K562 (cell line): ENCODE measurements at regions not wholly inside any gene's neighbourhood (a gene's known extent, or its start where the extent isn't known, plus 50 kb on each side); places are given as distances from the start of the nearest gene placed in this dataset.

Experiments
- ATAC-seq: fragments of 200-7000 bp; cut with Tn5 transposase; 3 replicates; pipeline ENCODE4 v1.9.1; 2020; ENCODE audit warnings: moderate library complexity
- BruUV-seq: library from RNA; stranded (reverse); fragments of 400-500 nt; replicated peaks from 2 replicates; lab custom pipeline; 2021; lab: Mats Ljungman, UMichigan
- CTCF ChIA-PET: fragments of 300-600 bp; formaldehyde crosslinking; extraction: SDS; loops from one replicate; lab custom pipeline; 2021; ENCODE audit warnings: low intra/inter-chr PET ratio; lab: Yijun Ruan, JAX
- POLR2A ChIA-PET: fragments of 300-600, 350-650 bp; sonication (Branson Sonifier 250); formaldehyde crosslinking; extraction: SDS; loops from one replicate; lab custom pipeline; 2021; ENCODE audit warnings: antibody characterized with exemption, inconsistent platforms; lab: Yijun Ruan, JAX
- DNase-seq, 4 experiments: peaks; one replicate each; pipeline versions ENCODE4 v3.0.0 to v3.0.0-alpha.2; 2011 to 2018; ENCODE audit warnings: low spot score in 3 of 4, mixed read lengths in 3 of 4; ENCODE audit errors: extremely low read depth in 1 of 4
- FAIRE-seq: peaks from 2 replicates; lab custom pipeline; 2011; peaks lifted over from hg19 to GRCh38; lab: Jason Lieb, UNC
- H2AFZ ChIP-seq: 2 replicates; pipeline ENCODE4 v1.6.0; 2011; ENCODE audit warnings: low read depth, low read length, control low read depth, inconsistent platforms
- H3K27ac ChIP-seq: fragments of 200-600 bp; 3 replicates; pipeline ENCODE4 v1.8.0; 2011; ENCODE audit warnings: low read depth, mild to moderate bottlenecking, control low read depth, inconsistent platforms, low read length, moderate library complexity, mixed read lengths; ENCODE audit errors: extremely low read depth
- H3K27me3 ChIP-seq, 2 experiments: fragments of 300-600 bp in 1 of 2; 2 replicates in 1 of 2; 3 replicates in 1 of 2; pipeline versions ENCODE4 v1.6.0 to v1.8.0; 2011; ENCODE audit warnings: inconsistent platforms in 2 of 2, low read length in 2 of 2, mild to moderate bottlenecking in 1 of 2, mixed read lengths in 1 of 2, moderate library complexity in 1 of 2; ENCODE audit not compliant: control insufficient read depth in 2 of 2, insufficient read depth in 2 of 2
- H3K36me3 ChIP-seq: fragments of 300-600 bp; 3 replicates; pipeline ENCODE4 v1.8.0; 2011; ENCODE audit warnings: mild to moderate bottlenecking, low read length, inconsistent platforms; ENCODE audit not compliant: control insufficient read depth, insufficient read depth
- H3K4me1 ChIP-seq, 2 experiments: fragments of 200-600 bp in 1 of 2; replicated peaks in 1 of 2; 2 replicates in 1 of 2; 3 replicates in 1 of 2; pipeline versions ENCODE4 v1.5.1 to v1.8.0; 2011; ENCODE audit warnings: inconsistent platforms in 2 of 2, low read length in 2 of 2, mild to moderate bottlenecking in 1 of 2, mixed read lengths in 1 of 2, moderate library complexity in 1 of 2; ENCODE audit not compliant: control insufficient read depth in 2 of 2, insufficient read depth in 2 of 2
- H3K4me2 ChIP-seq: 2 replicates; pipeline ENCODE4 v1.6.1; 2011; ENCODE audit warnings: low read length, control low read depth, inconsistent platforms, mixed read lengths; ENCODE audit not compliant: insufficient read depth
- H3K4me3 ChIP-seq: fragments of 200-600 bp; sonication (generic), shearing (Covaris generic); 2 replicates; pipeline ENCODE4 v1.5.1; 2016; ENCODE audit warnings: control low read depth, inconsistent platforms
- H3K79me2 ChIP-seq: fragments of 200-600 bp; 3 replicates; pipeline ENCODE4 v1.8.0; 2011; ENCODE audit warnings: low read length, inconsistent platforms; ENCODE audit not compliant: control insufficient read depth, insufficient read depth
- H3K9ac ChIP-seq, 2 experiments: 2 replicates each; pipeline versions ENCODE4 v1.6.0 to v1.6.1; 2011; ENCODE audit warnings: low read depth in 2 of 2, low read length in 2 of 2, control low read depth in 1 of 2, inconsistent platforms in 1 of 2, mild to moderate bottlenecking in 1 of 2, mixed read lengths in 1 of 2; ENCODE audit not compliant: insufficient read depth in 1 of 2
- H3K9me1 ChIP-seq: one replicate; pipeline ENCODE4 v1.6.0; 2011; ENCODE audit warnings: inconsistent platforms, mild to moderate bottlenecking, low read length, moderate library complexity; ENCODE audit not compliant: control insufficient read depth, insufficient read depth
- H3K9me3 ChIP-seq: replicated peaks from 2 replicates; pipeline ENCODE4 v1.5.1; 2011; ENCODE audit warnings: low read depth, low read length, inconsistent platforms; ENCODE audit not compliant: control insufficient read depth, insufficient read depth
- H4K20me1 ChIP-seq: replicated peaks from 2 replicates; pipeline ENCODE4 v1.6.1; 2011; ENCODE audit warnings: low read length, inconsistent platforms, mixed read lengths; ENCODE audit not compliant: control insufficient read depth, insufficient read depth
- GABPA ChIP-seq: fragments of 200-800 bp; sonication (Bioruptor generic); conservative IDR thresholded peaks from 2 replicates; pipeline ENCODE4 v1.6.1; 2016; ENCODE audit warnings: low read depth, missing genetic modification characterization, missing compliant biosample characterization
- GMEB1 ChIP-seq: fragments of 250-450 bp; sonication (Bioruptor Pico); IDR thresholded peaks from 2 replicates; pipeline ENCODE4 v1.4.0; 2020; ENCODE audit warnings: mild to moderate bottlenecking
- KDM1A ChIP-seq, 2 experiments: fragments of 450-650 bp; IDR thresholded peaks; 2 replicates each; pipeline ENCODE4 v1.6.1; 2016; ENCODE audit warnings: mild to moderate bottlenecking in 2 of 2
- MAFK ChIP-seq: IDR thresholded peaks from 2 replicates; pipeline ENCODE4 v1.6.1; 2011; ENCODE audit warnings: low read length, improper control_type of control experiment
- MNT ChIP-seq, 2 experiments: fragments of 450-650 bp; conservative IDR thresholded peaks; 2 replicates each; pipeline ENCODE4 v1.6.1; 2017; ENCODE audit warnings: mild to moderate bottlenecking in 2 of 2, moderate library complexity in 2 of 2
- NCOA1 ChIP-seq: fragments of 450-650 bp; IDR thresholded peaks from 2 replicates; pipeline ENCODE4 v1.6.1; 2016; ENCODE audit warnings: low read depth
- POU5F1 ChIP-seq: fragments of 150-350 bp; IDR thresholded peaks from 2 replicates; pipeline ENCODE4 v1.6.1; 2014; ENCODE audit warnings: borderline replicate concordance, low read length, low read depth, mild to moderate bottlenecking; ENCODE audit not compliant: partially characterized antibody
- RBM34 ChIP-seq: fragments of 200-400 bp; formaldehyde crosslinking; IDR thresholded peaks from 2 replicates; pipeline ENCODE4 v1.6.1; 2018; ENCODE audit warnings: low read length, borderline replicate concordance; ENCODE audit not compliant: insufficient read depth
- SMAD3 ChIP-seq: fragments of 450-650 bp; formaldehyde crosslinking; conservative IDR thresholded peaks from 2 replicates; pipeline ENCODE4 v1.4.0; 2020; ENCODE audit warnings: mild to moderate bottlenecking
- ZBTB12 ChIP-seq: fragments of 250-450 bp; sonication (Bioruptor Pico); IDR thresholded peaks from 2 replicates; pipeline ENCODE4 v1.4.0; 2020
- ZNF184 ChIP-seq: sonication (generic); formaldehyde crosslinking; IDR thresholded peaks from 2 replicates; pipeline ENCODE4 v1.5.0; 2020; ENCODE audit warnings: missing genetic modification reagents
- ZNF695 ChIP-seq: fragments of 450-650 bp; formaldehyde crosslinking; IDR thresholded peaks from 2 replicates; pipeline ENCODE4 v1.4.0; 2020; ENCODE audit warnings: mild to moderate bottlenecking, moderate library complexity
- ZNF77 ChIP-seq: fragments of 250-450 bp; sonication (Bioruptor Pico); IDR thresholded peaks from 2 replicates; pipeline ENCODE4 v1.5.0; 2020
- ZNF780A ChIP-seq: fragments of 250-450 bp; sonication (Bioruptor Pico); IDR thresholded peaks from 2 replicates; pipeline ENCODE4 v1.5.0; 2021; ENCODE audit warnings: mild to moderate bottlenecking
- ZSCAN29 ChIP-seq: fragments of 450-650 bp; IDR thresholded peaks from 2 replicates; pipeline ENCODE4 v1.6.1; 2017
- whole genome bisulfite sequencing: fragments of 100-300 bp; shearing (Covaris generic); methylation state at CpG from one replicate; pipeline ENCODE4 v1.1.6; 2016; ENCODE audit warnings: low coverage, mixed read lengths; ENCODE audit not compliant: insufficient coverage; ENCODE audit errors: missing lambda C conversion rate; 5-methylcytosine and 5-hydroxymethylcytosine counted together
- in situ Hi-C: fragments of 300-500 bp; cut with MboI; formaldehyde crosslinking; loops from 4 replicates; pipeline ENCODE4 v1.15.0; 2018; ENCODE audit warnings: inconsistent platforms, mixed read lengths
- intact Hi-C: fragments of 100-400 bp; cut with micrococcal nuclease; formaldehyde crosslinking; loops from 2 replicates; pipeline ENCODE4 v1.14.2; 2022

- POLR2A ChIA-PET: no interaction called here
- no peaks in the 10 kb centered on the region for H3K9me3 ChIP-seq
- no peak for FAIRE-seq
Measured at GRCh38 chr14:28577711-28578131, 188.9 kb upstream of the FOXG1 start.

GRCh38 chr14:28584951-28585350, 181.6 kb upstream of the FOXG1 start:
- Histone ChIP-seq H3K4me2 (no peak overlapping the region), H3K79me2 (no peaks in the 10 kb centered on the region), H3K4me1 (no peaks in the 10 kb centered on the region), H3K9me1 (no peaks in the 10 kb centered on the region), H3K27ac (no peak overlapping the region), H4K20me1 (no peaks in the 10 kb centered on the region), H3K9ac (no peak overlapping the region), H3K36me3 (no peaks in the 10 kb centered on the region), H3K27me3 (no peaks in the 10 kb centered on the region), H2AFZ (no peak overlapping the region), H3K9me3 (no peaks in the 10 kb centered on the region), H3K4me3 (no peak overlapping the region)
- in situ Hi-C loops: no loop called here
- intact Hi-C loops: no loop called here
- DNase-seq (no peak), ATAC-seq (no peak), FAIRE-seq (no peak)
- TF ChIP-seq SMAD3 (CRISPR knock-in tag): no peak
- no peak for TF ChIP-seq MNT (conservative IDR thresholded peaks at IDR 0.05)
- no peak for TF ChIP-seq ZBTB12 (CRISPR knock-in tag)
- TF ChIP-seq ZNF780A: no peak
- no peak for TF ChIP-seq ZSCAN29
- no peak for TF ChIP-seq ZNF77
- TF ChIP-seq ZNF184 (CRISPR knock-in tag): no peak
- TF ChIP-seq POU5F1: no peak
- TF ChIP-seq GABPA (tag): no peak
- no peak for TF ChIP-seq KDM1A (IDR thresholded peaks at IDR 0.05)
- TF ChIP-seq NCOA1: no peak
- TF ChIP-seq GMEB1 (CRISPR knock-in tag): no peak
- TF ChIP-seq RBM34: no peak
- WGBS: 4% methylated on average over 2 of the region's 2 CpGs
- ChIA-PET POLR2A (no interaction called here), CTCF (no interaction called here)
- BruUV-seq: no TSS peak

More at GRCh38 chr14:28577711-28578131, 188.9 kb upstream of the FOXG1 start:
- no peak for ATAC-seq
- no peak overlapping the region for H2AFZ ChIP-seq
- in situ Hi-C loops: no loop called here
- no peaks in the 10 kb centered on the region for H3K27me3 ChIP-seq
- BruUV-seq: no TSS peak
- 4% methylated on average over 2 of the region's 2 CpGs for WGBS
- no peak overlapping the region for H3K4me2 ChIP-seq
- TF ChIP-seq MAFK (no peak), ZNF695 (CRISPR knock-in tag) (no peak)
- TF ChIP-seq, all 486 proteins: peak for 0
- CTCF ChIA-PET: no interaction called here
- H3K36me3 ChIP-seq: no peaks in the 10 kb centered on the region
- no peak overlapping the region for H3K27ac ChIP-seq
- intact Hi-C loops: no loop called here
- H3K79me2 ChIP-seq: no peaks in the 10 kb centered on the region
- H3K4me1 ChIP-seq: no peaks in the 10 kb centered on the region
- no peak for DNase-seq
- no peak overlapping the region for H3K4me3 ChIP-seq
- no peaks in the 10 kb centered on the region for H3K9me1 ChIP-seq
- H4K20me1 ChIP-seq: no peaks in the 10 kb centered on the region
- no peak overlapping the region for H3K9ac ChIP-seq
